GM12874 (cell line): ENCODE measurements at regions not wholly inside any gene's neighbourhood (a gene's known extent, or its start where the extent isn't known, plus 50 kb on each side); places are given as distances from the start of the nearest gene placed in this dataset.

ENCODE experiments used
- TF ChIP-seq, protein P1 (sequence below): IDR thresholded peaks from 2 replicates; pipeline ENCODE4 v1.5.1; 2011; ENCODE audit warnings: low read depth, mild to moderate bottlenecking, control low read depth, low read length, moderate library complexity; ENCODE audit not compliant: insufficient read depth

DNA sequence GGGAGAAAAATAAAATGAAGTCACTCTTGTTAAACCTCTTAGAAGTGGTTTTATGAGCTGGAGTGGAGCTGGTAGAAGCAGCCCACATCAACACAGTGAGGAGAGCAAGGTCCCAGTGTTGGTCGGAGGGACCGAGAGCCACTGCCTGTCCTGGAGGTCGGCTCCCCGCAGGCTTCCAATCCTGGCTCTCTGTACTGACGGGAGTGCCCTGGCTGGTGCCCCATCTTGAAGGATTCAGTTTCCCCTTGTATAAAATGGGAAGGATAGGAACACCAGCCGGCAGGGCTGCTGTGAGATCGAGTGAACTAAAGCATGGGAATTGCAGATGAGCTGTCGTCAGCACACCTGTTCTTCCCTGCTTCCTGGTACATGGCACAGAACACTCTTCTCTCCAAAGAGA, 104.3 kb upstream of the ID2 start:
- TF ChIP-seq, protein P1, sequence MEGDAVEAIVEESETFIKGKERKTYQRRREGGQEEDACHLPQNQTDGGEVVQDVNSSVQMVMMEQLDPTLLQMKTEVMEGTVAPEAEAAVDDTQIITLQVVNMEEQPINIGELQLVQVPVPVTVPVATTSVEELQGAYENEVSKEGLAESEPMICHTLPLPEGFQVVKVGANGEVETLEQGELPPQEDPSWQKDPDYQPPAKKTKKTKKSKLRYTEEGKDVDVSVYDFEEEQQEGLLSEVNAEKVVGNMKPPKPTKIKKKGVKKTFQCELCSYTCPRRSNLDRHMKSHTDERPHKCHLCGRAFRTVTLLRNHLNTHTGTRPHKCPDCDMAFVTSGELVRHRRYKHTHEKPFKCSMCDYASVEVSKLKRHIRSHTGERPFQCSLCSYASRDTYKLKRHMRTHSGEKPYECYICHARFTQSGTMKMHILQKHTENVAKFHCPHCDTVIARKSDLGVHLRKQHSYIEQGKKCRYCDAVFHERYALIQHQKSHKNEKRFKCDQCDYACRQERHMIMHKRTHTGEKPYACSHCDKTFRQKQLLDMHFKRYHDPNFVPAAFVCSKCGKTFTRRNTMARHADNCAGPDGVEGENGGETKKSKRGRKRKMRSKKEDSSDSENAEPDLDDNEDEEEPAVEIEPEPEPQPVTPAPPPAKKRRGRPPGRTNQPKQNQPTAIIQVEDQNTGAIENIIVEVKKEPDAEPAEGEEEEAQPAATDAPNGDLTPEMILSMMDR = no peak

DNA sequence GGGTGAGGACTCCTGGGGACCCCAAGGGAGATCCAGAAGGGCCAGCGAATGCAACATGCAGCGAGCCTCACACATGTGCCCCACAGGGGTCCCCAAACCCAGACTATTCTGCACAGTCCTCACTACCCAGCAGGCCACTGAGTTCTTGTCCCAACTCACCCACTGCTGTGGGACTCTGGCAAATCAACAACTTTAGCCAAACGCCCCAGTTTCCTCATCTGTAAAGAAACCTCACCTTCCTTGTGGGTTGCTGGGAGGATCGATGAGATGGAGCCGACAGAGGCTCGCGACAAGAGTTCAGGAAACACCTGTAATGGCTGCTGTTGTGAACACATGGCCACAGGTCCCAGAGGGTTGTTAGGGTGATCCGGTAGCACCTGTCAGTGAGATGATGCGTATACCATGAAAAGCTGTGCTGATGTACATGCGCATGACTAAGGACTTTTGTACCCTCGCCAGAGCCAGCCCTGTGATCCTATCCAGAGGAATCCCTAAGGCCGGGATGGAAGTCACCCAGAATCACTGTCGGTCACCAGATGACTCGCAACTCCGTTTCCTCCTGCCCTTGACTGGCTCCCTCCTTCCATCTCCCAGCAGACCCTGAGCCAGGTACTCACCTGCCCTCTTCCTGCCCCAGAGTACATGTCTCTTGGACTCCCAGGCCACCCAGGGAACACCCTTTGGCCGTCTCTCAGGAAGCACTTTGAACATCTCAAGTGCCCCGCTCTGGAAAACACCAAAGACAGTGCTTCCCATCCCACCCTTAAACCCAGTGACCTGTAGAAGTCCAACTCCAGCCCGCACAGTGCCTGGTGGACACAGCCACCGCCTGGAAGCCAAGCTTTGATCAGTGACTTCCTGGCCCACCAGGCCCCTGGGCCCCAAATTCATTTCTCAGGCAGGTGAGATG, 103.3 kb upstream of the ID2 start:
- TF ChIP-seq, protein P1 = no peak

DNA sequence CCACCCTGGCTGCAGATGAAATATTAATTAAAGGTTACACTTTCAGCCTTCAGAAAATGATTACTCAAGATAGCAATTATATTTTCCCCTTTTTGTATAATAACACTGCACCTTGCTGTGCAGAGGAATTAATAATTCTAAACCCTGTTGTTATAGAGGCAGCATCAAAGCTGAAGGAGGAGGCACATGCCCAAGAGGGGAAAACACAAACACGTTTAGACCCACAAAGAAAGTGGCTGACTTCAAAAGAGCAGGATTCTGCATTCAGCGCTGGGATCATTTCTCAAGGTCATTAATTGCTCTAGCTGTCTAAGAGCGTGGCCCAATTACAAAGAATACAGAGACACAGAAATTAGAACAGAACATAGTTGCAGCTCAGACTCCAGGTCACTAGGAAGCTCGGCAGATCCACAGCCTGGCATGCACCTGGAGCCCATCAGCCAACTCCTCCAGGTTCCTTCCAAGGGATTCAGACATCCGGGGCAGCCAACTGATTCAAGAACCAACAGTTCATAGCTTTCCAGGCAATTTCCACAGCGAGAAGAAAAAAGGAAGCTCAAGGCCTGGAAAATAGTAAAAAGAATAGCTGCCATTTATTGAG, 102.3 kb upstream of the ID2 start:
- TF ChIP-seq, protein P1 = no peak

DNA sequence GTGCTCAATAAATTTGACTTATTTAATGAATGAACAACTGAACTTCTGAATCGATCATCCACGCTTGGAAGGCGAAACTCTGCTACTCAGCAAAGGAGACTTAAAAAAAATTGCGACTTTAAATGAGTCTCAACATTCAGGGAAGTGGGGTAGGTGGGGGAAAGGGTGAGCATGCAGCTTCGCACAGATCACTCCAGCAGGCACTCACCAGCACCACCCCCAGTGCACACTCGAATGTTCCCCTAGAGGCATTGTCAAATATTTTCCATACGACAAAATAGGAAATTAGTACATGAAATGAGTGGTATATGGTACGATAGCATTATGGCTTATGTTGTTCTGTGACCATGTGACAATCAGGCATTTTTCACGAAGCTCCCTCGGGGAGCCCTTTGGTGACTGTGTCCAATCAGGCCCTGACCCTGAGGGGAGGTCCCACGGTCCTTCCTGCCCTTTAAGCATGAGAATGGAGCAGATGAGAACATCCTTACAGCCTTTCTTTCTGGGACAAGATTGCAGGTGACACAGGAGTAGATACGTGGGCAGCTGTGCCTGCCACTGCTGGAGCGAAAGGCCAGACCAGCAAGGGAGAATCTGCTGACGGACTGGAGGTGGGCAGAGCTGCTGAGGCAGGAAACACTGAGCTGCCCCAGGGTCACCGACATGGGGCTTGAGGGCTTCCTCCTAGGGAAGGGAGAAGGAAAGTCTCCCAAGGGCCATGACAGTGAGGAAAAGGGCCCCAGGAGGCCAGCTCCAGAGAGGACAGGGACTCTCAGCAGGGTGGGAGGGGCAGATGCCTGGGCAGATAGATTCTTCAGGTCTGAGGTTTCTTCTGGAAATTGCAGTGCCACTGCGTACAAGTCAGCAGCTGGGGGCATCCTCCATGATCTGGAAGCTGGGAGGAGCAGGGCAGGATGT, 101.3 kb upstream of the ID2 start:
- TF ChIP-seq, protein P1 = no peak

DNA sequence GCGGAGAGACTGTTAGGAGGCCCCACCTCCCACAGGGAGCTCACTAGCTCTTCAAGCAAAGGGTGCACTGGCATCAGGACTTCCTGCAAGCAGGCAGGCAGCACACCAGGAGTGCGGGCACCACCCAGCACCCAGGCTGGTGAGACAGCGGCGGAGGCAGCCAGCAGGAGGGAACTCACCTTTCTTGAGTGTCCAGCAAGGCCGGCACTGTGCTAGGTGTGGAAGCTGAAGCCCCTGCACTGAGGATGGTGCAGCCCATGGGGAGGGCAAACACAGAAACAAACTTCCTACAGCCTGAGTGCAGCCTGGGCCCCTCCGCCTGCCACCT, 100.7 kb upstream of the ID2 start:
- TF ChIP-seq, protein P1 = no peak

DNA sequence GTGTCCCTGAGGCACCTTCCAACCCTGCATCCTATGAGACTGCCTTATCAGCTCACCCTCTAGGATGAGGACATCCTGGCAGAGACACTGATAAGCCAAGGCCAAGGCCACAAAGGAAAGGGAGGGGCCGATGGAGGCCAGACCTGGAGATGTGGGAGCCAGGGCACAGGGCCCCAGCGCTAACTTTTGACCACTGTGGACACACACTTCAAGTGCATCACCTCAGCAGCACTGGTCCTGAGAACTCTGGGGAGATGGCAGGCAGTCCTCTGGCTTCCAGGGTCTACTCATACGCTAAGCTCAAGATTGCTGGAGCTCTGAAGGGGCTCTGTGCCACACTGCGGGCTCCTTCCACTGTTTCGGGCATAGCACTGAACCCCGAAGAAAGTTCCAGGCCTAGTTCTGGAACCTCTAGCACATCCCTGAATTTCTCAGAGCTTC, 100.2 kb upstream of the ID2 start:
- TF ChIP-seq, protein P1 = no peak

DNA sequence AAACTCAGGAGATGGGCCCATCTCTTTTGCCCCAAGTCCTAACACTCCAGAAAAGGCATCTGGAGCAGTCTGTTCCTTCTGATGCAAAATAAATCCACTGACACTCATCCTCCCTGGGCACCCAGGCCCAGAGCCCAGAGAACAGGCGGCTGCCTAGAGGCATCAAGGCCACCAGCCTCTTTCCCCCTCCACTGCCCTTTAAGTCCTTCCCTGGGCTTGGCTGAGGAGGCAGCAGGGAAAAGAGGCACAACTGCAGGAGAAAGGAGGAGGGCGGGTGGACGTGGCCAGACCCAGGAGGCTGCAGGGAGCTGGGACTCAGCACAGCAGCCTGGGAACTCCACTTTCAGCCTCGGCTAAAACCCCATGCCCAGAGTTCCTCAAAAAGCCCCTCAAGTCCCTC, 99.7 kb upstream of the ID2 start:
- TF ChIP-seq, protein P1 = no peak
